Kasumi-1 (cell line): ENCODE measurements at regions not wholly inside any gene's neighbourhood (a gene's known extent, or its start where the extent isn't known, plus 50 kb on each side); places are given as distances from the start of the nearest gene placed in this dataset.

Experiments used
- DNase-seq, 2 experiments: peaks; one replicate each; lab custom pipeline; 2025; lab: John Stamatoyannopoulos, UW

DNA sequence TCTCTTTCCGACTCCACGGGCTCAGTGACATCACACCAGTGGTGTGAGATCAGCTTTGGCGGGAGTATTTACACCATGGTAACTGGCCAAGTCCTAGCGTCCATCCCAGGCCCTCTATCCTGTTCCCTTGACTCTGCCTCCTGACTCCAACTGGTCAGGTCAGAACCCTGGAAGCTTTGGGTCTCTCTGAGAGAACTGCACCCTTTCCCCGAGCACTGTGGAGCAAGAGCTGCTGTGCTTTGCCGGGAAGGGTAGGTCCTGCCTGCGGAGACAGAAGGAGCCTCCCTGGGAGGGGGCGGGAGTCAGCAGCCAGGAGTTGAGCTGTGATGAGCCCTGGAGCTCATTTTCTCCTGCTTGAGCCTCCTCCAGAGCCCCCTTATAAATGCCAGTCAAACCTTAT lies 212.1 kb upstream of the TNRC6C start:
- DNase-seq = no peak

DNA sequence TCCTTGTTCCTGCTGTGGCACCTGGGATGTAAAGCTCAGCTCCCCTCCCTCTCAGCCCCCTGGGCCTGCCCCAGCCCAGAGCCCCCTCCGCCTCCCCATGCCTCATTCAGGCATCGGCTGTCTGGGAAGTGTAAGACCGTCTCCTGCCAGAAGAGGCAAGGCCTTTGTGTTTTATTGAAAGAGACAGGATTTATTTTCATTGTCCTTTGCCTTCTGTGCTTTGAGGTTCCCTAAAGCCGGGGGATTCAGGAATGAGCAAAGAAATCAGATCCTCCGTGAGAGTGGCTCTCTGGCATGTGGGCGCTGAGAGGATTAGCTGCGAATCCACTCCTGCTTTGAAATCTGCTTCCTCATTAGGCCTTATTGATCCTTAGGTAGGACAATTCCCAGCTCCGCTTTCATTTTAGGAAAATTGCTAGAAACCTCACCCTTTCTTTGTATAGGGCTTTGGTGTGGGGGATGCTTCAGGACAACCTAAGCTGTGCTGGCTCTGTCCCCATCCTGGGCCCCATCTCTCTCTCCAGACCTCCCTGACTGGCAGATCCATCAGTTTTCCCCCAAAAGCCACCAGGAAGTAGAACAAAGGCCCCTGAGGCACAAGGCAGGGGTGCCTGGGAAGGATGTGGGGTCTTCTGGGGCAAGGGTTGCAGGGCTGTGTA lies 211.5 kb upstream of the TNRC6C start:
- no peak for DNase-seq

DNA sequence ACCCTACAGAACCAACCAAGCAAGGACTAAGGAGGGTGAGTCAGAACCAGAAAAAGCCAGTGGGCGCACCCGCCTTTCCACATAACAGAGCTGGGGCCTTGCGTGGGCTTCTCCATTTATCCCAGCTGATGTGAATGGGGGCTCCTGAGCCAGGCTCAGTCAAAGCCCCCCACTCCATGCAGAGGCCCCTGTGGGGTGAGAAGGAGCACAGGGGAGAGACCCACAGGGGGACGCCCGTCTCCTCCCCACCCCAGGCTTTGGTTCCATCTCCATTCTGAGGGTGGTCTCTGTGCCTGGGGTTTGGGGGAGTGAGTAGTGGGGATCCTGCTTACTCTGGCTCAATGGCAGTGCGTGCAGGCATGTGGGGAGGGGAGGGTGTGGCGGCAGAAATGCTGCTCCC lies 210.1 kb upstream of the TNRC6C start:
- no peak for DNase-seq

DNA sequence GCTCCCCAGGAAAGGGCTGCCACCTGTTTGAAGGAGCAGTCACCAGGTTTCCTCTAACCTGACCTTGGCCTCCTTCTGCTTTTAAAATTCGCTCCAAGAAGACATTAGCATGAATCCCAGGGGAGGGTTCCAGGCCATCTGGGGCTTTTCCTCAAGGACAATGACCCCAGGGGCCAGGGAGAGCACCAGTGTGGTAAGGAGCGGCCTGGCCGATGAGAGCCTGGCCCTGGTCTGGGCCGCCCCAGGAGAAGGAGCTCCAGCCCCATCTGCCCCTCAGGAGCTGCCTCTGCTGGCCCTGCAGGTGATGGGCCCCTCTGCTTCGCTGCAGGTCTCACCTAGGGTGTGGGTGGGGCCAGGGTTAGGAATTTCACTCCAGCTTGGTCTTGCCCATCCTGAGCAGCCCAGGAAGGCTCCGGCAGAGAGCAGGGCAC lies 209.2 kb upstream of the TNRC6C start:
- no peak for DNase-seq

DNA sequence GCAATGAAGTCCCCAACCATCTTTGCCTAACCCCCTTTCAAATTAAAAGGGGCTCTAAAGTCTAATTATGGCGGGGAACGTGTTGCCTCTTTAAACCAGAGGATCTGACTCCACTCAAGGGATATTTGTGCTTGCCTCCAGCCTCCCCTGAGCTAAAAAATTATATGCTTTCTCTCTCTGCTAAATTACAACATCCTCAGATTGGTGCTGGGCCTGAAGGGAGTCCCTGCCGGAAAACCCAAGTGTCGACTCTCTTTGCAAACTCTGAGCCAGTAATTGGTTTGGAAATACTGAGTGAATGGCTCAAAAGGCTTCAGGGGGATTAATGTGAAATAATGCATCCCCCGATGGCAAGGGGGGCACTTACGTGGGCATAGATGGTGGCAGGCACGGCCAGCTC lies 208.5 kb upstream of the TNRC6C start:
- no peak for DNase-seq

DNA sequence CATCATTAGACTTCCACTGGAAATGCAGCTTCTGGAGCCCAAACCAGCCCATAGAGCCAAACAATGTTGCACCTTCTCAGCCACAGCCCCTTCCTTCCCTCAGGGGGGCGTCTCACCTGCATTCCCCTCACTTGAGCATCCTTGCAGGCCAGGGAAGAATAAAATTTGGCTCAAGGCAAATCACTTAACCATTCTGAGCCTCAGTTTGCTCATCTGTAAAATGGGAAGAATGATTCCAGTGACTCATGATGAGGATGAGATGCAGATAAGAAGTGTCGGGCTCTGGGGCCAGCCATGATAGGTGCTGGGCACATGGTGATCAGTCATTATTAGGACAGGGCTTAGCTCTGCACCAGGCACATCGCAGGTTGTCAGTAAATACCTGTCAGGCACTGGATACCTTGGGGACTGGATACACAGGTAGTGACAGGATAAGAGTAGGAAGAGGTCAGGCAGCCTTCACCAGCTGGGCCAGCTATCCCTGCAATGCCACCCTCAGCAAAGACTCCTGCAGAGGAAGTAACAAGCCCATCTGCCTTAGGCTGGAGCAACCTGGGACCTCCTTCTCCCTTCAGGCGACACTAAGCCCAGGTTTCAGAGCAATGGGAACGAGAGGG lies 208.0 kb upstream of the TNRC6C start:
- DNase-seq = no peak

DNA sequence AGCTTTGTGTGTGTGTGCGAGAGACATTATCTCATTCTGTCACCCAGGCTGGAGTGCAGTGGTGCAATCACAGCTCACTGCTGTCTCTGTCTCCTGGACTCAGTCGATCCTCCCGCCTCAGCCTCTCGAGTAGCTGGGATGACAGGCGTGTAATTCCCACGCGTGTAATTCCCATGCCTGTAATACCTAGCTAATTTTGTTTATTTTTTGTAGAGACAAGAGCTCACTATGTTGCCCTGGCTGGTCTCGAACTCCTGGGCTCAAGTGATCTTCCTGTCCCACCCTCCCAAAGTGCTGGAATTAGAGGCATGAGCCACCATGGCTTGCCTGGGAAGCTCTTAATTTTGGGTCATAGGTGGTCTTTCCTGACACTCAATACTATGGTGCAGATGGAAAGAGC lies 205.3 kb upstream of the TNRC6C start:
- no peak for DNase-seq

DNA sequence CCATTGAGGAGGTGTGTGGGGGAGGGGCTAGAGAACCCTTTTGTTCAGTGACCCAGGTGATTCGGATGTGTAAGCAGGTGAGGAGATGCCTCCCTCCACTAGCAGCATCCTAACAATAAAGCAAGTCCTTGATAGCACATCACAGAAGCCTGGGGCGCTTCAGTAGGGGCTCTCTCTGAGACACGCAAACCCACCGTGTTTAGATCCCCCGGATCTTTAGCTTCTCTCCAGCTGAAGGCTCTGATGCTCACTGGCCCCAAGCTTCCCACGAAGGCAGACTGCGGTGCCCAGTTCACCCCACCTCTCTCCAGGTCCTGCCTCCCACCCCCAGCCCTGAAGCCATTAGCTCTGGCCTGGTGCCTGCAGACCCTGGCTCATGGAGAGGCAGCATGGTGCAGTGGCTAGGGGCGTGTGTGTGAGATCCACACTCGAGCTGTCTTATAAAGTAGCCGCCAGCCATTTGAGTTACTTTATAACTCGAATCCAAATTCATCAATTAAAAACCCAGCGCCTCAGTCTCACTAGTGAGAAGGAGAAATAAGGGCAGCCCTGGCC lies 204.7 kb upstream of the TNRC6C start:
- no peak for DNase-seq

DNA sequence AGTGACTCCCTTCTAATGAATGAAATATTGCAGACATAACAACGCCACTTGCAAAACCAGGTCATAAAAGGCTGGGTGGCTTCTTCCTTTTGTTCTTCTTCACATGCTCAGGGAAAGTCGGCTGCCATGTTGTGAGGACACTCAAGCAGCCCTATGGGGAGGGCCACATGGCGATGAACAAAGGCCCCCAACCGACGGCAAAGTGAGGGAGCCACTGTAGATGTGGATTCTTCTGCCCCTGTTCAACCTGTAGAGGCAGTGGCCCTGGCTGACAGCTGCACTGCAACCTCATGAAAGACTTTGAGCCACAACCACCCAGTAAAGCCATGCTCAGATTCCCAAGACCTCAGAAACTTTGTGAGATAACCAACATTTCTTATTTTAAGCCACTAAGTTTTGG lies 203.5 kb upstream of the TNRC6C start:
- DNase-seq = no peak

DNA sequence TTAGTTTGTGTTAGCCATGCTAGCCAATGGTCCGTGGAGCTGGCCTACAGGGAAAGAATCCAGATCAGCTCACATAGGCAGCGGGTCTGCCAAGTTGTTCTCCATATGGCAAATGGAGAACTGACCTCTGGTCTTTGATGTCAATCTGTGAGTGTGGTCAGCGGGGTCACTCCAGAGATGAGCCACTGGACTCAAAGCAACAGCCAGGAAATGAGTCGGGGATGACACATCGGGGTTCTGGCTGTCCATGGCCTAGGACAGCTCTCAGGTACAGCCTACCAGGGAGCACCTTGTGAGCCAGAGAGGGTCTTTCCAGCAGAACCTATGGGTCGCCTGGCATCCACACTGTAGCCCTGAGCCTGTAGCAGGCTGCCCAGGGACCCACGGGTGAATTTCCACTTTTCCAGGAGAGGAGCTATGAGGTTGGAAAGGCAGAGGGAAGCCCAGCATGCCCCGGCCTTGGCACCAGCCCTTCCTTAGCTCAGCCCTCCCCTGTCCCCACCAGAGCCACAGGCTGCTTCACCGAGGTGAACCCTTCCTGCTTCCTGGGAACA lies 203.0 kb upstream of the TNRC6C start:
- no peak for DNase-seq

DNA sequence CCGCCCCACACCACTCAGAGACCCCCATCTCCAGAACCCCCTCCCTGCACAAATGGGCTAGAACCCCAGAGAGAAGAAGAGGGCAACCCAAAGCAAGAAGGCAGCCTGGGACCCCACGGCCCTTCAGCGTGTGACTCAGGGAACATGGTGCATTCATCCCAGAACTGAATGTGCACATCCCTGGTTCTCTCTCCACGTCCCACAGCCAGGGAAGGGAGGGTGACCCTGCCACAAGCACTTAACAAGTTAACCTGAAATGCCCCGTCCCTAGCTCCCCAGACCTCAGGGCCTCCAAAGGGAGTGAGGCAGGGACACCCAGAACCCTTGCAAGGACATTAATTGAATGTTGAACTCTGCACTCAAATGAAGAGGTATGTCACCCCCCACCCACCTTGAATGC lies 202.5 kb upstream of the TNRC6C start:
- DNase-seq = no peak

DNA sequence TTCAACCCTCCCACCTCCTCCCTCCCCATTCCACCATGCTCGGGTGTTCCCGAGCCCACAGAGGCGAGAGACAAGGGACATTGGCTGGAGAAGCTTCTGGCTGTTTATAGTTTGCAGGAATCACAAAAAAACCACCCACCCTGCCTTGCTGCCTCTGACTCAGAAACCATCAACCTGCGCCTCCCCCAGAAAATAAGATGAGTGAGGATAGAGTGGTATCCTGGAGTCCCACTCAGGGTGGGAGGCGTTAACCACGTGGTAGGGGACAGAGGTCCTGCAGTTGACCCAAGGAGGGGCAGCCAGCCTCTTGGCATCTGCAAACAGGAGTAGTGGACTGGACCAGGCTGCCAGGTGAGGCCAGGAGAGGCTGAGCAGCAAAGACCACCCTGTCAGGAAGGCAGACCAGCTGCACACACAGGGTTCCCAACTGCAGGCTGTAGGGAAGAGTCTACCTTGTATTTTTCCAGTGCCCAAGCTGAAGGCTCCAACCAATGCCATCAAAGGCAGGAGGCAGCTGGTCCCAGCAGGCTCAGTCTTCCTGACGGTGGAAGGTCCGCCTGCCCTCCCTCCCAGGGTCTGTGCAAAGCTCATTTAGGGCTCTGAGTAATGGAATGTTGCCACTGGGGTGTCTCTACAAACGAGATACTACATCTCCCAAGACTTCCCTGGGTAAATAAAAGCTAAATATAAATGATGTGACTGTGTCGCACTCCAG lies 201.5 kb upstream of the TNRC6C start:
- DNase-seq = no peak

DNA sequence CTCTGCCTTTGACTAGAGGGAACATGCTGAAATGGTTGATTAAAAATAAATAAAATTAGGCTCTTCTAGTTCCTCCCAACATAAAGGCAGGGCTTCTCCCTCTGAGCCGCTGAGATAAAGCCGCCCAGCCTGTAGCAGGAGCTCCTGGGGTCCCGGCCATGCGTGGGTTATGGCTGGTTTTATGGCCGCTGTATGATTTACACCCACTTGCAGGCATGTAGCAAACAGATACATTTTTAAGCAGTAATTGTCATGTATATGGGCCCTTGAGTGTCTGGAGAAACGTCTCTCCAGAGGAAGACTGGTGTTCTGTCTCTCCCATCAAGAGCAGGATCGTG lies 201.0 kb upstream of the TNRC6C start:
- no peak for DNase-seq

DNA sequence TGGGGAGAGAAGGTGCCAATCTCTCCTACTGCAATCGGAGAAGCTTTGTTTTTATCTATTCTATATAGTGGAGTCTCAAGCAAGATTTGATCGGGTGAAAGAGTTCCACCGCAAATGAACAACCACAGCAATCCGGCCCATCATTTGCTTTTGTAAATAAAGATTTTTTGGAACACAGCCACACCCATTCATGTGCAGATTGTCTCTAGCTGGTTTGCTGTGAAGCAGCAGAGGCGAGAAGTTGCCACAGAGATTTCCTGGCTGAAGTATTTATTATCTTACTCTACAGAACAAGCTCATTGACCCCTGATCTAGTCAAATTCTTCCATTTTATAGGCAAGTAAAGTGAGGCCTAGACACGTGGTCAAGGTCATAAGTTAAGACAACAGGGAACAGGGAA lies 195.5 kb upstream of the TNRC6C start:
- no peak for DNase-seq

DNA sequence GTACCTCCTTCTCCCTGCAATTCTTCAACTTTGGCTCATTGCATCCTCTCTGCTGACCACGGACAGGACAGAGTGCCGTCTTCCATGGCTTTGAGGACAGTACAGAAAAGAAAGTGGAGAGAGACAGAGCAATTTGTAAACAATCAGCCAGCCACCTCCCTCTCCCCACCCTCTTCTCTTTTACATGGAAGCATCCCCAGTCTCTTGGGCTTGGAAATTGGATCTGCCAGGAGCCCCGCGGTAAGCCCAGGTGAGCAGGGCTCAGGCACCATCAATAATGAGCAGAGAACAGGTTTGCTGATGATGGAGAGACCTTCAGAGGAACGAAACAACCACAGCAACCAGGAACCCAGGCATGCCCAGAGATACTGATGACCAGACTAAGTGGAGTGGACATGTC lies 194.9 kb upstream of the TNRC6C start:
- DNase-seq = no peak

DNA sequence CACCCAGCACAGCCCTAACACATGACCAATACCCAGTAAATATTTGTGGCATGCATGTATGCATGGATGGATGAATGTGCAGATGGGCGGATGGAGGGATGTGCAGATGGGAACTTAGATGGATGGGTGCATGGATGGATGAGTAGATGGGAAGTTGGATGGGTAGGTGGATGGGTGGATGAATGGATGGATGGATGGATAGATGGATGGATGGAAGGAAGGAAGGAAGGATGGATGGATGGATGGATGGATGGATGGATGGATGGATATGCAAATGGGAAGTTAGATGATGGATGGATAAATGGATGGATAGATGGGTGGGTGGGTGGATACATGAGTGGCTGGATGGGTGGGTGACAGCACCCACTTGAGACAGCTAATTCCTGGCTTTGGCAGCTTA lies 193.2 kb upstream of the TNRC6C start:
- no peak for DNase-seq

DNA sequence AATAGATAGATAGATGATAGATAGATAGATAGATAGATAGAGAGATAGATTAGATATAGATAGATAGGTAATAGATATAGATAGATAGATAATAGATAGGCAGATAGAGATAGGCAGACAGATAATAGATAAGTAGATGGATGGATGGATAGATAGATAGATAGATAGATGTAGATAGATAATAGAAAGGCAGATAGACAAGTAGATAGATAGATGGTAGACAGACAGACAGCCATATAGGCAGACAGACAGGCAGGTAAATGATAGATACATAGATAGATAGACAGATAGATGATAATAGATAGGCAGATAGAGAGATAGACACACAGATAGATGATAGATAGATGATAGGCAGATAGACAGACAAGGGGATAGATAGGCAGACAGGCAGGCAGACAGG lies 191.4 kb upstream of the TNRC6C start:
- no peak for DNase-seq

DNA sequence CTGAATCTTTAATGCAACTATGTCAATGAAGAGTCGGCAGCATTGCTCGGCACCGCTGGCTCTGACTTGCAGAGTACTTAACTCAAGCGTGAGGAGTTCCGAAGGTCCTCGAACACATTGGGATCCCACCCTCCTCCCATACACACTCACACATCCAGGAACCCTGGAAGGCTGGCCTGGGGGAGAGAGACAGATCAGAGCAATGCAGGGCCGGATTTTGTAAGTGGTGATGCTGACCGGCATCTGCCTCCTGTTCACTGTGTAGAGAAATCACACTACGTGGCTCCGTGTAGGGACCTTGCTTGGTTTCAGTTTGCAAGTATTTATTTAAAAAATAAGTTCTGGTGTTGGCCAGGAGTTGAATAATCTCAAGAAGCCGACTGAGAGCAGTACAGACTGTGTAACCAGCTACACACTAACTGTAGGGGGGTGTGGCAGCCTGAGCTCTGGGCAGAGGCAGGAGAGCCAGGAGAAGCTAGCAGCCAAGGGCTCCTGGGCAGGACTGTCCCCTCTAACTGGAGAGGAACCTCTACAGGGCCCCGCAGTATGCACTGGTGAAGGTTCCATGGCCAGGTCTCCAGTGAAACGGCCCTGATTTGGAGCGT lies 190.2 kb upstream of the TNRC6C start:
- DNase-seq = no peak

DNA sequence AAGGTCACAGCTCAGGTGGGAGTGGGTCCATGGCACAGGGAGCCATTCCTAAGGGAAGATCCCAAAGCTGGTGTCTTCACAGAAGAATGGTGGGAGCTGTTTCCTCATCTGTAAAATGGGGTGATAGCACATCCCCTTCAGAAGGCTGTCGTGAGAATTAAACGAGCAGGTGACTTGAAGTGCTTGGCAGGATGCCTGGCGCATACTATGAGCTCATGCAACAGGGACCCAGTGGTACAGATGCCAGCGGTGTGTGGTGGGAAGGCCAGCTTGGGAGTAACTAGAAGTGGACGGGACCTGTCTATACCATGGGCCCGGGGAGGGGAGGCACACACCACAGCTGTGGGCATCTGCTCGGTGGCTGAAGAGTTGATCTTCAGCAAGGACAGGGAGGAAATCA lies 189.3 kb upstream of the TNRC6C start:
- no peak for DNase-seq

DNA sequence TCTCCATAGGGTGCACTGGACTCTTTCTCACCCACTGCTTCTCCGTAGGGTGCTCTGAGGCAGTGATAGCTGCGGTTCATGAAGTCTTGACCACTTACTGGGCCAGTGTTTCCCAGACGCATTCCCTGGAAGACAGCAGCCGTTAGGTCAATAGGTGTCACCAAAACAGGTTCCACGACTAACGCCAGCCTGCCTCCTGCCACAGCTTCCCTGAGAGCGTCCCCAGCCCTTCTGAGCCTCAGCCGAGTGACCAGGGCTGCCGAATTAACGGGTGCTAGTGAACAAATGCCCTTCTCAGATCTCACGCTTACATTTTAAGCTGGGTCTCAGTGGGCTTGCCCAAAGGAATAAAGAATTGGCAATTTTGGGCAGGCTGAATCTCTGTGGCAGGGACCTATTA lies 188.7 kb upstream of the TNRC6C start:
- DNase-seq = no peak

DNA sequence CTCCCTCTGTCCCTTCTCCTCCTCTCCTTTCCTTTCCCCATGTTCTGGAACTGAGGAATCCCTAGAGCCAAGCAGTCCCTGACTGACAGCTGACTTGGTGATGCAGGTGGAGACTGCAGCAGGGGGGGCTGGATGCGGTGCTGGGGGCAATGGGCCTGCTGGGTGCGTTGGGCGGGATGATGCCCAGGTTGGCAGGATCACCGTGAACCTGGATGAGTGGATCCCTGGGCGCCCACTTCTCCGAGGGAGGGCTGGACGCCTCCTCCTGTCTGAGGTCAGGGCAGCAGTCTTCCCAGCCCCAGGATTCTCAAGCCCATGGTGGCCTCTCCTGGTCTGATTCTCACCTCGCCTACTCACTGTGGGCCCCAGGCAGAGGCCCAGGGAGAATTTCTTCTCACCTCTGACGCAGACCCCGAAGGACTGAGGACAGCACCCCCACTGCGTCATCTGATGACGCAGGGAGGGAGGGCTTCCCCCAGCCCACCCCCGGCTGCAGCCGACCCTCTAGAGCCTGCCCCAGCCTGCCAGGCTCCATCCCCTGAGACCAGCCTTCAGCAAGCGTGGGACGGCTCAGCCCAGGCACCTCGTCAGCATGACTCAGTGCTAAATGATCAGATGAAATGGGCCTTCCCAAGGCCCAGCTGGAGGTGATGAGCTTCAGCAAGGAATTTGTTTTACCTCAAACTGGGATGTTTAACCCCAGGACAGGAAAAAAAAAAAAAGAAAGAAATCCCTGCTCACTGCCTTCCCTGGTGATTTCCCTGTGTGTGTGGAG lies 188.0 kb upstream of the TNRC6C start:
- no peak for DNase-seq

DNA sequence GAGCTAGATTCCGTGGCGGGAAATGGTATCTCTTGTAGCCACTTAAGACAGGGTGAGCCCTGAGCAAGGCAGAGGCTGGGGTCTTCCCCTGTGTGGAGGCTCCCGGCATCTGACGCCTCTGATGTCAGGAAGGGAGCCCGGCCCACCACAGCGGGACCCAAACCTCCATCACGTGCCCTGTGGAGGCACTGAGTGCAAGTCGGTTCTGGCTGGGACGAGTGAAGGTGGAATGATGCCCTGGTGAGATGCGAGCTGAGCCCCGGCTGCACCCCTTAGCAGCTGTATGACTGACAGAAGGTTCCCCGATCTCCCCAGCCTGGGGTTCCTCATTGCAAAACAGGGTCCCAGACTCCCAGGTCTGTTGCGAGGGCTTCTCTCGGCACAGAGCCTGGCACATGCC lies 187.4 kb upstream of the TNRC6C start:
- DNase-seq = no peak
